Liver (tissue), 3 donors: ENCODE measurements at regions not wholly inside any gene's neighbourhood (a gene's known extent, or its start where the extent isn't known, plus 50 kb on each side); places are given as distances from the start of the nearest gene placed in this dataset.

ENCODE experiments used
- CTCF ChIP-seq: fragments of 150-350 bp; IDR thresholded peaks from 2 replicates; pipeline ENCODE4 v1.5.1; 2017; ENCODE audit warnings: improper control_type of control experiment, low read depth, low read length; ENCODE audit not compliant: missing input control
- EGR1 ChIP-seq, 2 donors: IDR thresholded peaks; 2 replicates each; pipeline ENCODE4 v1.6.1; 2016 to 2018; ENCODE audit warnings: antibody characterized with exemption in 2 of 2, low read depth in 2 of 2
- MAX ChIP-seq: IDR thresholded peaks from 2 replicates; pipeline ENCODE4 v1.6.1; 2016; ENCODE audit warnings: antibody characterized with exemption
- REST ChIP-seq: IDR thresholded peaks from 2 replicates; pipeline ENCODE4 v1.6.1; 2016; ENCODE audit warnings: antibody characterized with exemption, mild to moderate bottlenecking
- SP1 ChIP-seq: IDR thresholded peaks from 2 replicates; pipeline ENCODE4 v1.6.1; 2018; ENCODE audit warnings: antibody characterized with exemption, mild to moderate bottlenecking
- YY1 ChIP-seq: IDR thresholded peaks from 2 replicates; pipeline ENCODE4 v1.6.1; 2016; ENCODE audit warnings: antibody characterized with exemption, mild to moderate bottlenecking
- donor health status: healthy.
- donor health status: healthy.

- TF ChIP-seq CTCF (no peak), MAX (no peak), SP1 (no peak), REST (no peak), YY1 (no peak), EGR1 (IDR thresholded peaks at IDR 0.05; ENCODE audit: low read depth in 2 of 2) (no peak)
These were observed 156.6 kb downstream of the SMAD6 start for GRCh38 chr15:66858423-66859207.
